HG03457 (cell line): ENCODE measurements at regions not wholly inside any gene's neighbourhood (a gene's known extent, or its start where the extent isn't known, plus 50 kb on each side); places are given as distances from the start of the nearest gene placed in this dataset.
"Not testable (repeated sequence)": the region's sequence is repeated elsewhere in the genome, so short reads cannot be mapped to it uniquely, and the experiment has no call there.

Experiments used
- ATAC-seq: cut with Tn5 transposase; IDR thresholded peaks from one replicate; pipeline ENCODE4 v1.9.1; 2021; ENCODE audit warnings: moderate number of reproducible peaks; ENCODE audit not compliant: unreplicated experiment

DNA sequence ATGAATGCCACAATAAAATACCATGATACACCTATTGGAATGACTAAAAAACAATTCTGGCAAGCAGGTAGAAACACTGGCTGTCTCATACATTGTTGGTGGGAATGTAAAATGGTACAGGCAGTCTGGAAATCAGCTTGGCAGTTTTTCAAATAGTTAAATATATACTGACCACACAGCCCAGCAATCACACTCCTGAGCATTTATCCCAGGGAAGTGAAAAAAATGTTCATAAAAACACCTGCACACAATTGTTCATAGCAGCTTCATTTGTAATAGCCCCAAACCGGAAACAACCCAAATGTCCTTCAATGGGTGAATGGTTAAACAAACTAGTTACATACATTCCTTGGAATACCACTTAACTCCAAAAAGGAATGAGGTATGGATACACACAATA, 137.2 kb downstream of the TFCP2L1 start:
- ATAC-seq: no peak

DNA sequence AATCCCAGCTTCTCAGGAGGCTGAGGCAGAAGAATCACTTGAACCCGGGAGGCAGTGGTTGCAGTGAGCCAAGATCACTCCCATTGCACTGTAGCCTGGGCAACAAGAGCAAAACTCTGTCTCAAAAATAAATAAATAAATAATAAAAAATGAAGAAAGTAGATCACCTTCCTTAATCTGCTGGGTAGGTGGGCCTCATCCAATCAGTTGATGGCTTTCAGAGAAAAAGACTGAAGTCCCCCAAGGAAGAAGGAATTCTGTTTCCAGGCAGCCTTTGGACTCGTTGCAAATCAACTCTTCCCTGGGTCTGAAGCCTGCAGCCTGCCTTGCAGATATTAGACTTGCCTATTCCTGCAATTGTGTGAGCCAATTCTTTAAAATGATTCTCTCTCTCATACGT, 136.5 kb downstream of the TFCP2L1 start:
- no peak for ATAC-seq

DNA sequence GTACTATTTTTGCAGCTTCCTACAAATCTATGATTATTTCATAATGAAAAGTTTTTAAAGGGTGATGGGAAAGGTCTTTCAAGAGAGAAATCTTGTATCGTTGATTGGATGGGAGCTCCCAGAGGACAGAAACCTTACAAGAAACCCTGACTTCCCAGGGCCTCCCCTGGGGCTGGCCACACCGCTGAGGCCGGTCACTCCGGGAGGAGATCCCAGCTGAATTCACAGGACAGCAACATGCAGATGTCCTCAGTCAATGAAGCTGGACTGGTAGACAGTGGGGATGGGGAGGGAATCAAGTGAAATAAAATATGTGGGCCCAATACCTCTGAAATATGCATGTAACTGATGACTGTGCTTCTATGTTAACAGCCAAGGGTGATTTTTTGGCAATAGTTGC, 135.6 kb downstream of the TFCP2L1 start:
- ATAC-seq: no peak

DNA sequence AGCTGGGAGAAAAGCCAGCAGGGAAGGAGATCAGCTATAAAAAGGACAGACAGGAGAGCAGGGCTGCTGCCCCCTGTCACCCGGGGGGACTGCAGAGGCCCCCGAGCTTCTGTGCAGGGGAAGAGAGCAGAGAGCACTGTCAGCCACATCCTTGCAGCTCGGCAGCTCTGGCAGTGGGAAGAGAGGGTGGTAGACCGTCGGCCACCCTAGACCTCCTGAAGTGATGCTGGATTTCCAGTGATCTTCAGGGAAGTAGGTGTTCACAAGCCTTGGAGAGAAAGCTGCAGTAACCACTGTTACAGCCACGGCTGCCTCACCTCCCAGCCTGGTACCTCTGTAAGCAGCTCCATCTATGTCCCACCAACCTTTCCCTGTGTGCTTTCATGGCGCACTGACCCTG, 134.9 kb downstream of the TFCP2L1 start:
- no peak for ATAC-seq

GRCh38 chr2:121150713-121151112, 134.3 kb downstream of the TFCP2L1 start:
- no peak for ATAC-seq

DNA sequence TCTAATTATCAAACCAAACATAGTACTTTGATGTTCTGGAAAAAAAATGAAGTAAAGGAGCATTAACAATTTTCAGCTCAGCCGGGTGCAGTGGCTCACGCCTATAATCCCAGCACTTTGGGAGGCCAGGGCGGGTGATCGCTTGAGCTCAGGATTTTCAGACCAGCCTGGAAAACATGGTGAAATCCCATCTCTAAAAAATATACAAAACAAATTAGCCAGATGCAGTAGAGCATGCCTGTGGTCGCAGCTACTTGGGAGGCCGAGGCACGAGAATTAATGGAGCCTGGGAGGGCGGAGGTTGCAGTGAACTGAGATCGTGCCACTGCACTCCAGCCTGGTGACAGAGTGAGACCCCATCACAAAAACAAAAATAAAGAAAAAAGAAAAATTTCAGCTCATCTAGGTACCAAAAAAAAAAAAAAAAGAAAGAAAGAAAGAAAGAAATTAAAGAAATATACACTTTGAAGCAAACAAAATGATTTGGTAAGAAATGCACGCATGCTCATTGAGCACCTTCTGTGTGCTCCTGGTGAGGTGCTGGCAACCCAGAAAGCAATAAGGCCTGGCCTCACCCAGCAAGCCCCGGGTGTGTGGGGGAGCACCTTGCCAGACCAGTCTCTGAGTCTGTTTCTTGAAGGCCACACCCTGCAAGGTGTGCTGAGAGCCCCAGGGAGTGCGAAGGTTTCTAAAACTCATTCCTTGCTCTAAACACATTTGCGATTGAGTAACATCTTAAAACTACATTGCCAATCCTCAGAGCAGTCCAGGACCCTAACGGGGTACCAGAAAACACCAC, 133.5 kb downstream of the TFCP2L1 start:
- ATAC-seq: no peak

GRCh38 chr2:121152861-121153260, 132.1 kb downstream of the TFCP2L1 start:
- ATAC-seq: no peak

DNA sequence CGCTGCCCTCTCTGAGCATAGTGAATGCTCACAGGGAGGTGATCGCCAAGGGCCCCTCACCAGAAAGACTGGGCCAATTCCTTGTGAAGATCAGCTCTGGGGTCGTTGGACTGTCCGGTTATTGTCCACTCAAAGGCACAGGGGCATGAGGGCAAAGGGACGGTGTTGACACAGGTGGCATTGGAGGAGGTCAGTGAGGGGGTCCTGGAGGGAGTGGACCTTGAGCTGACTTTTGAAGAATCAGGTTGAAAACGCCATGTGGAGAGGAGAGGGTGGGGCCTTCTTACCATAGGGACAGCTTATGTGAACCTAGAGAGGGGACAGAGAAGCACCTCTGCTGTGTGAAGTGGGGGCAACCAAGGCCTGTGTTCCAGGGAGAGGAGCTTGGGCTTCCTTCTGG, 131.5 kb downstream of the TFCP2L1 start:
- no peak for ATAC-seq

DNA sequence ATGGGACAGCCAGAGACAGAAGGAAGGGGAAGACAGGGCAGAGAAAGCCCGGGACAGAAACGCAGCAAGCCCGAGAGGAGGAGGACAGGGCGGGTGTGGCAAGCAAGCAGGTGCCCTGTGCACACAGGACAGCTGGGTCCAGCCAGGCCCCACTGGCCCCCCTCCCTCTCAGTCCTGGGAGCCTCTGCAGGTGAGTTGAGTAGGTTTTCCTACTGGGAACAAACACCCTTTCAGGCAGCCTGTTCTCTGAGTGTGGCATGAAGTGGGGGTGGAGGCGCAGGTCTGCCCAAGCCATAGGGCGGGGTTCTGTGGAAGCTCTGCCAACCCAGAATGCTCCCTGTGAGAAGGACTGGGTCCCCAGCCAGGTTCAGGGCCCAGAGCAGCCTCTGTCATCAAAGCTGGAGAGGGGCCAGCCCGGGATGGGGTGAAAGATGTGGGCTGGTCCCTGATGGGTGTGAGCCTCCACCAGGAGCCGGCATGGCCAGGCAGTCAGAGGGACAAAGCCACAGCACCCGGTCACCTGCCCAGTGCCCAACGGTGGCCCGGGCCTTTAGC, 129.4 kb downstream of the TFCP2L1 start:
- ATAC-seq: no peak

DNA sequence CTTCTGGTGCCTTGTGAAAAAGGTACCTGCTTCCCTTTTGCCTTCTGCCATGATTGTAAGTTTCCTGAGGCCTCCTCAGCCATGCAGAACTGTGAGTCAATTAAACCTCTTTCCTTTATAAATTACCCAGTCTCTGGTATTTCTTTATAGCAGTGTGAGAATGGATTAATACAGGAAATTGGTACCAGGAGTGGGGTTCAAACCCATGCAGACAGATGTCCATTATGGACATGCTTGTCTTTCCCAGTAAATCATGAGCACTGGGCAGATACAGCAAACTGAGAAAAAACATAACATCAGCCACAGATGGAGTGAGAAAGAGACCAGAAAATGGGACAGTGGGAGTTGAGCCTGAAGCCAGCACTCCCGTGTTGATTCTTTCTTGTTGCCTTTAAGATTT, 127.5 kb downstream of the TFCP2L1 start:
- not testable (repeated sequence) for ATAC-seq

- no peak for ATAC-seq
Measured at GRCh38 chr2:121159291-121160071, 125.5 kb downstream of the TFCP2L1 start.

- ATAC-seq: no peak
Measured at GRCh38 chr2:121160366-121160765, 124.6 kb downstream of the TFCP2L1 start.

- ATAC-seq: no peak
Measured at GRCh38 chr2:121161272-121161671, 123.7 kb downstream of the TFCP2L1 start.

DNA sequence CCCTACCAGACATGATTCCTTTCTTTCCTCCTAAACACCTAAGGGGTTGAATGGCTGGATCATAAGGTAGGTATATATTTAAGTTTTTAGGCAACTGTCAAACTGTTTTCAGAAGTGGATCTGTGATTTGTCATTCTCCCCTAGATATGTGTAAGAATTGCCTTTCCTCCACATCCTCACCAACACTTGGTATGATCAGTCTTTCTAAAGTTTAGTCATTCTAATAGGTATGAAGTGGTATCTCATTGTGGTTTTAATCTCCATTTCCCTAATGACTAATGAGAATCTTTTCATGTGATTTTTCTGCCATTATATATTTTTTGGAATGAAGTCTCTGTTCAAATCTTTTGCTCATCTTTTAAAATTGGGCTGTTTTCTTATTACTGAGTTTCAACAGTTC, 122.1 kb downstream of the TFCP2L1 start:
- no peak for ATAC-seq

DNA sequence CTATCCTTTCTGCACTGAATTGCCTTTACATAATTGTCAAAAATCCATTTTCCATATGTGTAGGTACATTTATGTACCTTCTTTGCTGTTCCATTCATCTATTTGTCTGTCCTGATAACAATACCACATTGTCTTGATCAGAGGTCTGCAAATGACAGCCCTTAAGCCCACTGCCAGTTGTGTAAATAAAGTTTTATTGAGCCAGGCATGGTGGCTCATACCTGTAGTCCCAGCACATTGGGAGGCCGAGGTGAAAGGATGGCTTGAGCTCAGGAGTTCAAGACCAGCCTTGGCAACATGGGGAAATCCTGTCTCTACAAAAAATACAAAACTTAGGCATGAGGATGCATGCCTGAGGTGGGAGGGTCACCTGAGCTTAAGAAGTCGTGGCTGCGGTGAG, 121.0 kb downstream of the TFCP2L1 start:
- ATAC-seq: no peak

GRCh38 chr2:121165038-121165542, 119.9 kb downstream of the TFCP2L1 start:
- ATAC-seq: no peak
